HG02852 (cell line): ENCODE measurements at regions not wholly inside any gene's neighbourhood (a gene's known extent, or its start where the extent isn't known, plus 50 kb on each side); places are given as distances from the start of the nearest gene placed in this dataset.

Source experiments
- ATAC-seq: cut with Tn5 transposase; IDR thresholded peaks from one replicate; pipeline ENCODE4 v1.9.1; 2021; ENCODE audit warnings: mild to moderate bottlenecking, moderate library complexity; ENCODE audit not compliant: unreplicated experiment

GRCh38 chr12:107610021-107610859 is 75.4 kb upstream of the PWP1 start:
- ATAC-seq, result no peak

GRCh38 chr12:107612508-107612907 is 73.1 kb upstream of the PWP1 start:
- ATAC-seq, result no peak

DNA sequence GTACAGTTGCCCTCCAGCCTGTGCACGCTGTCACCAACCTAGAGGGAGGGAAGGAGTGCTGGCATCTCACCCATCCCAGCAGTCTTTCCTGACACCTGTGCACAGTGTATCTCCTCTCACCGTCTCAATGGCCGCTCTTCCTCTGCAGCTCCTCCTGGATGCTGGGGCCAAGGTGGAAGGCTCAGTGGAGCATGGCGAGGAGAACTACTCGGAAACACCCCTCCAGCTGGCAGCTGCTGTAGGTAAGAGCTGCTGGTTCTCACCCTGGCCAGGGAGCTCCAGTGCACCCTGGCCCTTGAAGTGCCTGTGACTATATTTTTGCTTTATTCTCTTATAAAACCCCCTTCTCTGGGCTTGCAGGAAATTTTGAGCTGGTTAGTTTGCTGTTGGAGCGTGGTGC is 68.7 kb upstream of the PWP1 start:
- ATAC-seq, result no peak

- ATAC-seq, result no peak
Observed at GRCh38 chr12:107618106-107618505, 67.5 kb upstream of the PWP1 start.

DNA sequence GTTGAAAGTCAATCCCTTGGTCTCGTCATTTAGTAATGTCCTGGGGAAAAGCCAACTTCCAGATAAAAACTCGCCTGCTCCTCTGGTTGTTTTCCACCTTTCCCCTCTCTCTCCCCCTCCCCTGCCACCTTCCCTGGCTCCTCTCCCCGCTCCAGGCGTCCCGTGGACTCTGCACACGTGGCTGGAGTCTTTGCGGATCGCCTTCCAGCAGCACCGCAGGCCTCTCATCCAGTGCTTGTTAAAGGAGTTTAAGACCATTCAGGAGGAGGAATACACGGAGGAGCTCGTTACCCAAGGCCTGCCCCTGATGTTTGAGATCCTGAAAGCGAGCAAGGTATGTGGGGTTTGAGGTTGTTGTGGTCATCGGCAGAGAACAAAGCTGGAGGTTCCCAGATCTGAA is 65.8 kb upstream of the PWP1 start:
- ATAC-seq, result no peak

- no peak for ATAC-seq
Observed at GRCh38 chr12:107622001-107622400, 63.6 kb upstream of the PWP1 start.

- no peak for ATAC-seq
Observed at GRCh38 chr12:107624493-107624892, 61.1 kb upstream of the PWP1 start.

DNA sequence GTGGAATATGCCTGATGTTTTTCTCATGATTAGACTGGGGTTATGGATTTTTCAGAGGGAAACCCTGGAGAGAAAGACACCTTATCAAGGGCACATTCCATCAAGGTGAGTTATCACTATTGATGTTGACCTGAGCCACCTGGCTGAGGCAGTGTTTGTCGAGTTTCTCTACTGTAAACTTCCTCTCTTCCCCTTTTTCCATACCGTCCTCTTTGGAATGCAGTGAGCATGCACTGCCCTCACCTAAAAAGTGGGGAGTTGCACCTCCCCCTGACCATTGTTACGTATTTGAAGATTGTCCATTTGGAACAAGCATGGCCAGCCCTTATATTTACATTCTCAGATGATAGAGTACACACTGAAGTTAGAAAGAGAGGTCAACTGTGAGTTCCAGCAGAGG is 53.9 kb upstream of the PWP1 start:
- ATAC-seq, result no peak

GRCh38 chr12:107632246-107632645 is 53.4 kb upstream of the PWP1 start:
- no peak for ATAC-seq

DNA sequence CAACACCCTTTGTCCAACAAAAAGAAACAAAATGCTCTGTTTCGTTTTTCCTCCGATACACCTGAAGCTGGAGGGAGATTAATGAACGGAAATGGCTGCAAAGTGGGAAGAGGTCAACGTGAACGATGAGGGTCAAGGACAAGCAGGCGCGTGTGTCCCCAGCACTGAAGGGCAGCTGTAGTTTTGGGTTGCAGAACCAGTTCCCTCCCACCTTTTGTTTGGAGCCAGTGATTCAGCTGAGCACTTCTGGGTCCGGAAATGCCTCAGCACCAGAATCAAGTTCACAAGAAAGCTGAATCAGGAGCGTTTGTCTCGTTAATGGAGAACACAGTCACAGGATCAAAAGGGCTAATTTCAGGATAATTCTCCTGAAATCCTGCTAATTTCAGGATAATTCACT is 51.1 kb upstream of the PWP1 start:
- ATAC-seq, result no peak

DNA sequence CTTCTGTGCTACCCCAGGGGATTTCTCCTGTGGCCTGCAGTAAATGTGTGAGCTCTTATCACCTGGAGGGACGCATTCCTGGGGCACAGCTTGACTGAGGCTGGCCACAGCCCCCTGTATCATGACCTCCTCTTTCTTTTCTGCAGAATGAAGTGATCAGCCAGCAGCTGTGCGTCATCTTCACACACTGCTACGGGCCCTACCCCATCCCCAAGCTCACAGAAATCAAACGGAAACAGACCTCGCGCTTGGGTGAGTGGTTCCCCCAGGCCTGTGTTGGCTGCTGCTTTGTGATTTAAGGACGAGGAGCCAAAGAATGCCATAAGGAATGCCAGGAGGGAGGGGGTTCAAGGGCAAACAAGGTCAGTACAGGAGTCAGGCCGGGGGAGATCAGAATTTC is 50.5 kb upstream of the PWP1 start:
- no peak for ATAC-seq
